Lung (tissue), 9 donors: ENCODE measurements at regions not wholly inside any gene's neighbourhood (a gene's known extent, or its start where the extent isn't known, plus 50 kb on each side); places are given as distances from the start of the nearest gene placed in this dataset.
"Not testable (repeated sequence)": the region's sequence is repeated elsewhere in the genome, so short reads cannot be mapped to it uniquely, and the experiment has no call there.

Source experiments
- ATAC-seq: fragments of 200-7000 bp; cut with Tn5 transposase; one replicate; pipeline ENCODE4 v1.9.1; 2020; ENCODE audit warnings: moderate number of reproducible peaks; ENCODE audit not compliant: insufficient read depth, low FRiP score
- DNase-seq, 3 donors: peaks; one replicate each; pipeline ENCODE4 v3.0.0-alpha.2; 2013 to 2017
- H3K27ac ChIP-seq, 2 donors: one replicate each; pipeline ENCODE4 v1.5.1; 2013; ENCODE audit warnings: mild to moderate bottlenecking in 2 of 2, moderate library complexity in 2 of 2, control low read depth in 1 of 2, inconsistent platforms in 1 of 2, low read depth in 1 of 2, low read length in 1 of 2
- H3K27me3 ChIP-seq, 3 donors: one replicate each; pipeline ENCODE4 v1.5.1; 2013; ENCODE audit warnings: low read length in 2 of 3; ENCODE audit not compliant: control insufficient read depth in 3 of 3, insufficient read depth in 3 of 3
- H3K36me3 ChIP-seq, 4 donors: one replicate each; pipeline ENCODE4 v1.5.1; 2013; ENCODE audit warnings: low read length in 4 of 4, mild to moderate bottlenecking in 1 of 4, moderate library complexity in 1 of 4; ENCODE audit not compliant: control insufficient read depth in 4 of 4, insufficient read depth in 4 of 4
- H3K4me1 ChIP-seq, 5 donors: one replicate each; pipeline ENCODE4 v1.5.1; 2013; ENCODE audit warnings: low read length in 5 of 5, mild to moderate bottlenecking in 2 of 5, moderate library complexity in 1 of 5; ENCODE audit not compliant: control insufficient read depth in 5 of 5, insufficient read depth in 5 of 5
- H3K4me3 ChIP-seq: one replicate; pipeline ENCODE4 v1.5.1; 2013; ENCODE audit warnings: mild to moderate bottlenecking, control low read depth, moderate library complexity
- H3K9ac ChIP-seq, 2 donors: one replicate each; pipeline ENCODE4 v1.5.1; 2013; ENCODE audit warnings: low read length in 2 of 2, control low read depth in 1 of 2; ENCODE audit not compliant: insufficient read depth in 1 of 2
- H3K9me3 ChIP-seq, 4 donors: one replicate each; pipeline ENCODE4 v1.5.1; 2013; ENCODE audit warnings: low read length in 3 of 4, mild to moderate bottlenecking in 1 of 4, moderate library complexity in 1 of 4; ENCODE audit not compliant: control insufficient read depth in 4 of 4, insufficient read depth in 3 of 4
- WGBS, 2 donors: extraction: QIAGEN DNeasy Blood & Tissue Kit; methylation state at CpG; one replicate each; pipeline ENCODE4 v1.1.7; 2013; 5-methylcytosine and 5-hydroxymethylcytosine counted together
- donor health status: Bipolar disorder and iron deficiency.
- donor health status: healthy.
- donor health status: DM: yes; HTN: yes; CAD: no.

GRCh38 chr1:137664-138063, 313.8 kb downstream of the OR4F29 start:
- H3K36me3 ChIP-seq, DNase-seq, H3K4me1 ChIP-seq, ATAC-seq, H3K9me3 ChIP-seq, H3K4me3 ChIP-seq, H3K9ac ChIP-seq, H3K27ac ChIP-seq, H3K27me3 ChIP-seq: not testable (repeated sequence)
- 99 to 100% methylated on average over 2 to 7 of the region's 16 CpGs for WGBS, 2 donors

- not testable (repeated sequence) for H3K9ac ChIP-seq, DNase-seq, H3K36me3 ChIP-seq, H3K4me3 ChIP-seq, H3K4me1 ChIP-seq, H3K27ac ChIP-seq, H3K9me3 ChIP-seq, ATAC-seq, H3K27me3 ChIP-seq
- 97 to 100% methylated on average over 4 to 32 of the region's 34 CpGs for WGBS, 2 donors
Measured at GRCh38 chr1:136344-136932, 315.0 kb downstream of the OR4F29 start.

- H3K27ac ChIP-seq, H3K4me3 ChIP-seq, H3K27me3 ChIP-seq, H3K36me3 ChIP-seq, H3K4me1 ChIP-seq, DNase-seq, H3K9ac ChIP-seq, H3K9me3 ChIP-seq, ATAC-seq: not testable (repeated sequence)
- 83 to 96% methylated on average over 2 to 18 of the region's 21 CpGs for WGBS, 2 donors
Measured at GRCh38 chr1:134936-135335, 316.5 kb downstream of the OR4F29 start.

GRCh38 chr1:118440-118839, 333.0 kb downstream of the OR4F29 start:
- not testable (repeated sequence) for ATAC-seq, H3K9me3 ChIP-seq, H3K27me3 ChIP-seq

GRCh38 chr1:115534-115933, 335.9 kb downstream of the OR4F29 start:
- H3K4me3 ChIP-seq, H3K36me3 ChIP-seq, H3K9ac ChIP-seq, H3K9me3 ChIP-seq, H3K27me3 ChIP-seq, H3K27ac ChIP-seq, H3K4me1 ChIP-seq, ATAC-seq, DNase-seq: not testable (repeated sequence)
- WGBS, 2 donors, result 65% methylated on average over 1 of the region's 2 CpGs; no CpG with 5 or more reads in 1 of the 2 donors

More at GRCh38 chr1:118440-118839, 333.0 kb downstream of the OR4F29 start:
- H3K9ac ChIP-seq, H3K36me3 ChIP-seq, H3K4me3 ChIP-seq, H3K4me1 ChIP-seq, H3K27ac ChIP-seq, DNase-seq: not testable (repeated sequence)

GRCh38 chr1:104776-105175, 346.7 kb downstream of the OR4F29 start:
- H3K27ac ChIP-seq, H3K4me3 ChIP-seq, ATAC-seq, H3K36me3 ChIP-seq, DNase-seq, H3K4me1 ChIP-seq, H3K9me3 ChIP-seq, H3K27me3 ChIP-seq, H3K9ac ChIP-seq: not testable (repeated sequence)
- WGBS, 2 donors, result no CpG with 5 or more reads among the region's 3 CpGs

- not testable (repeated sequence) for ATAC-seq, H3K4me3 ChIP-seq, H3K27me3 ChIP-seq, DNase-seq, H3K9me3 ChIP-seq, H3K9ac ChIP-seq, H3K36me3 ChIP-seq, H3K4me1 ChIP-seq, H3K27ac ChIP-seq
- no CpG with 5 or more reads among the region's 3 CpGs for WGBS, 2 donors
Measured at GRCh38 chr1:99481-99880, 352.0 kb downstream of the OR4F29 start.

- not testable (repeated sequence) for ATAC-seq, H3K27me3 ChIP-seq, H3K9me3 ChIP-seq, H3K36me3 ChIP-seq, H3K4me1 ChIP-seq, H3K27ac ChIP-seq, H3K4me3 ChIP-seq, DNase-seq, H3K9ac ChIP-seq
- no CpG with 5 or more reads among the region's 1 CpG for WGBS, 2 donors
Measured at GRCh38 chr1:98811-99210, 352.7 kb downstream of the OR4F29 start.
